Sigmoid colon (tissue), 6 donors: ENCODE measurements at regions not wholly inside any gene's neighbourhood (a gene's known extent, or its start where the extent isn't known, plus 50 kb on each side); places are given as distances from the start of the nearest gene placed in this dataset.
A peak's percentile ranks its signal among the peaks of the same experiment; 100 is the strongest.
"Not testable (repeated sequence)": the region's sequence is repeated elsewhere in the genome, so short reads cannot be mapped to it uniquely, and the experiment has no call there.

Experiments
- DNase-seq: peaks from one replicate; pipeline ENCODE4 v3.0.0-alpha.2; 2019
- H3K27ac ChIP-seq, 4 donors: fragments of 200-600 bp; sonication (generic); one replicate each; pipeline ENCODE4 v1.5.1; 2016 to 2019; ENCODE audit warnings: mild to moderate bottlenecking in 1 of 4
- H3K27me3 ChIP-seq, 3 donors: fragments of 200-600 bp; sonication (generic); one replicate each; pipeline ENCODE4 v1.5.1; 2019; ENCODE audit warnings: mild to moderate bottlenecking in 1 of 3
- H3K36me3 ChIP-seq, 4 donors: fragments of 200-600 bp; sonication (generic); one replicate each; pipeline ENCODE4 v1.5.1; 2016 to 2019
- H3K4me1 ChIP-seq, 4 donors: fragments of 200-600 bp; sonication (generic); one replicate each; pipeline ENCODE4 v1.5.1; 2017 to 2019
- H3K4me3 ChIP-seq, 4 donors: fragments of 200-600 bp; sonication (generic); one replicate each; pipeline ENCODE4 v1.5.1; 2017 to 2019; ENCODE audit warnings: mild to moderate bottlenecking in 2 of 4, moderate library complexity in 1 of 4
- H3K9me3 ChIP-seq, 4 donors: fragments of 200-600 bp in 3 of 4; sonication (generic) in 3 of 4; one replicate each; pipeline versions ENCODE4 v1.5.1 to v1.6.1; 2013 to 2019
- CTCF ChIP-seq, 4 experiments: fragments of 450-650 bp in 3 of 4; fragments of 200-600 bp in 1 of 4; IDR thresholded peaks; one replicate each; pipeline ENCODE4 v1.5.1; 2016 to 2019; ENCODE audit warnings: antibody characterized with exemption in 4 of 4, mild to moderate bottlenecking in 3 of 4, moderate library complexity in 2 of 4
- EP300 ChIP-seq, 4 donors: sonication (generic); formaldehyde crosslinking; IDR thresholded peaks; one replicate each; pipeline ENCODE4 v1.6.1; 2017; ENCODE audit warnings: antibody characterized with exemption in 4 of 4
- POLR2A ChIP-seq, 2 donors: fragments of 450-650 bp; IDR thresholded peaks; one replicate each; pipeline ENCODE4 v1.6.1; 2016; ENCODE audit warnings: antibody characterized with exemption in 2 of 2, mild to moderate bottlenecking in 2 of 2, moderate library complexity in 2 of 2
- POLR2AphosphoS5 ChIP-seq, 4 donors: sonication (generic); formaldehyde crosslinking; IDR thresholded peaks; one replicate each; pipeline ENCODE4 v1.6.1; 2017; ENCODE audit warnings: antibody characterized with exemption in 4 of 4
- WGBS, 2 donors: extraction: QIAGEN DNeasy Blood & Tissue Kit; methylation state at CpG; one replicate each; pipeline ENCODE4 v1.1.7; 2013; 5-methylcytosine and 5-hydroxymethylcytosine counted together
- intact Hi-C: fragments of 100-400 bp; cut with DNase I; formaldehyde crosslinking; loops from one replicate; pipeline ENCODE4 v1.15.1; 2023
- donor health status: healthy with polysubstance abuse.
- donor health status: healthy.

GRCh38 chr12:105485921-105486320, 155.4 kb downstream of the C12orf75 start:
- Histone ChIP-seq H3K36me3 (no peaks in the 10 kb centered on the region), H3K4me3 (no peak overlapping the region), H3K4me1 (no peaks in the 10 kb centered on the region), H3K9me3 (no peaks in the 10 kb centered on the region), H3K27ac (peak overlapping the region in 1 of 4 donors; percentile 37), H3K27me3 (no peaks in the 10 kb centered on the region)
- TF ChIP-seq CTCF (IDR thresholded peaks at IDR 0.05) (no peak), POLR2AphosphoS5 (IDR thresholded peaks at IDR 0.05) (no peak), POLR2A (IDR thresholded peaks at IDR 0.05) (no peak), EP300 (IDR thresholded peaks at IDR 0.05) (no peak)
- DNase-seq = no peak
- whole genome bisulfite sequencing, 2 donors = 80 to 83% methylated on average over 3 of the region's 3 CpGs
- intact Hi-C loops = no loop called here

- Histone ChIP-seq H3K4me3 (no peak overlapping the region), H3K9me3 (no peaks in the 10 kb centered on the region), H3K4me1 (no peaks in the 10 kb centered on the region), H3K36me3 (no peaks in the 10 kb centered on the region), H3K27ac (no peak overlapping the region), H3K27me3 (no peaks in the 10 kb centered on the region)
- DNase-seq = no peak
- intact Hi-C loops = no loop called here
- 76 to 90% methylated on average over 6 of the region's 6 CpGs for WGBS, 2 donors
- TF ChIP-seq POLR2A (IDR thresholded peaks at IDR 0.05) (no peak), EP300 (IDR thresholded peaks at IDR 0.05) (no peak), POLR2AphosphoS5 (IDR thresholded peaks at IDR 0.05) (no peak)
Observed at GRCh38 chr12:105487963-105488362, 157.5 kb downstream of the C12orf75 start.

- Histone ChIP-seq H3K27ac (no peak overlapping the region), H3K36me3 (no peaks in the 10 kb centered on the region), H3K4me3 (no peak overlapping the region), H3K27me3 (no peaks in the 10 kb centered on the region), H3K9me3 (peaks cover 0 to 3% (median 0%) of the 10 kb centered on the region in 4 donors), H3K4me1 (no peaks in the 10 kb centered on the region)
- intact Hi-C loops = no loop called here
- WGBS, 2 donors = 71 to 78% methylated on average over 12 of the region's 12 CpGs
- no peak for DNase-seq
- TF ChIP-seq CTCF (IDR thresholded peaks at IDR 0.05) = no peak
- TF ChIP-seq POLR2A (IDR thresholded peaks at IDR 0.05) = no peak
- no peak for TF ChIP-seq EP300 (IDR thresholded peaks at IDR 0.05)
- TF ChIP-seq POLR2AphosphoS5 (IDR thresholded peaks at IDR 0.05) = no peak
Observed at GRCh38 chr12:105492591-105493545, 162.4 kb downstream of the C12orf75 start.

GRCh38 chr12:105499205-105499604, 168.7 kb downstream of the C12orf75 start:
- no peak overlapping the region for H3K27ac ChIP-seq

GRCh38 chr12:105500676-105501075, 170.2 kb downstream of the C12orf75 start:
- H3K36me3 ChIP-seq, H3K9me3 ChIP-seq, H3K4me3 ChIP-seq, H3K27me3 ChIP-seq, DNase-seq, H3K4me1 ChIP-seq, intact Hi-C loops, H3K27ac ChIP-seq: not testable (repeated sequence)
- WGBS, 2 donors = 74 to 89% methylated on average over 12 of the region's 12 CpGs

More at GRCh38 chr12:105499205-105499604, 168.7 kb downstream of the C12orf75 start:
- Histone ChIP-seq H3K4me3 (no peak overlapping the region), H3K4me1 (no peaks in the 10 kb centered on the region), H3K36me3 (no peaks in the 10 kb centered on the region), H3K9me3 (peaks cover 0 to 3% (median 0%) of the 10 kb centered on the region in 4 donors), H3K27me3 (no peaks in the 10 kb centered on the region)
- intact Hi-C loops = no loop called here
- no peak for TF ChIP-seq POLR2A (IDR thresholded peaks at IDR 0.05)
- no peak for TF ChIP-seq POLR2AphosphoS5 (IDR thresholded peaks at IDR 0.05)
- TF ChIP-seq CTCF (IDR thresholded peaks at IDR 0.05) = no peak
- TF ChIP-seq EP300 (IDR thresholded peaks at IDR 0.05) = no peak
- no peak for DNase-seq
- 65 to 81% methylated on average over 2 of the region's 2 CpGs for WGBS, 2 donors
